ENCODE measurements at regions not wholly inside any gene's neighbourhood (a gene's known extent, or its start where the extent isn't known, plus 50 kb on each side); places are given as distances from the start of the nearest gene placed in this dataset.

GRCh38 chr3:135382621-135383020 is 582.9 kb upstream of the PPP2R3A start:
- TF ChIP-seq CTCF (conservative IDR thresholded peaks at IDR 0.05 in 1 of 2, IDR thresholded peaks at IDR 0.05 in 1 of 2; ENCODE audit: extremely low read depth in 1 of 2, insufficient read depth in 1 of 2, low read depth in 1 of 2, low read length in 2 of 2) (no peak), EZH2 (IDR thresholded peaks at IDR 0.05; ENCODE audit: borderline replicate concordance, low read length) (no peak)

Data from mammary epithelial cell (primary cell).